B cell (primary cell): ENCODE measurements at regions not wholly inside any gene's neighbourhood (a gene's known extent, or its start where the extent isn't known, plus 50 kb on each side); places are given as distances from the start of the nearest gene placed in this dataset.

Experiments
- ATAC-seq: fragments of 200-7000 bp; cut with Tn5 transposase; one replicate; pipeline ENCODE4 v1.10.0; 2021; ENCODE audit warnings: low read depth, mild to moderate bottlenecking, moderate number of reproducible peaks, moderate library complexity
- CTCF ChIA-PET: fragments of 350-600 bp; sonication (Branson Sonifier 250); formaldehyde crosslinking; loops from one replicate; lab custom pipeline; 2021; ENCODE audit warnings: antibody characterized with exemption, inconsistent platforms; lab: Charles Lee
- POLR2A ChIA-PET: fragments of 350-600 bp; sonication (Branson Sonifier 250); formaldehyde crosslinking; loops from one replicate; lab custom pipeline; 2021; ENCODE audit warnings: antibody characterized with exemption; lab: Charles Lee
- DNase-seq: peaks from one replicate; pipeline ENCODE4 v3.0.0; 2013
- H2AFZ ChIP-seq: 2 replicates; pipeline ENCODE4 v1.6.1; 2012; ENCODE audit warnings: mild to moderate bottlenecking, low read depth, low read length; ENCODE audit not compliant: insufficient read depth, poor library complexity, severe bottlenecking
- H3K27ac ChIP-seq, 2 donors: 1 replicate in 1 of 2; 2 replicates in 1 of 2; pipeline ENCODE4 v1.5.1; 2012 to 2013; ENCODE audit warnings: low read length in 2 of 2, mild to moderate bottlenecking in 2 of 2, moderate library complexity in 1 of 2
- H3K27me3 ChIP-seq, 4 experiments: fragments of 200-600 bp in 1 of 4; sonication (generic) in 1 of 4; replicated peaks in 1 of 4; 1 replicate in 2 of 4; 2 replicates in 2 of 4; pipeline versions ENCODE4 v1.6.1 to v1.7.0; 2013 to 2016; ENCODE audit warnings: low read length in 3 of 4, mild to moderate bottlenecking in 2 of 4, mixed read lengths in 1 of 4, moderate library complexity in 1 of 4; ENCODE audit not compliant: insufficient read depth in 4 of 4, control insufficient read depth in 3 of 4; ENCODE audit errors: control extremely low read depth in 1 of 4
- H3K36me3 ChIP-seq, 2 experiments: replicated peaks in 1 of 2; 1 replicate in 1 of 2; 2 replicates in 1 of 2; pipeline versions ENCODE4 v1.6.1 to v1.7.1; 2013; ENCODE audit warnings: low read length in 1 of 2; ENCODE audit not compliant: insufficient read depth in 2 of 2, control insufficient read depth in 1 of 2; ENCODE audit errors: control extremely low read depth in 1 of 2, extremely low read depth in 1 of 2
- H3K4me1 ChIP-seq, 2 donors: fragments of 200-600 bp in 1 of 2; sonication (generic) in 1 of 2; 1 replicate in 1 of 2; 2 replicates in 1 of 2; pipeline versions ENCODE4 v1.5.1 to v1.6.1; 2013 to 2017; ENCODE audit warnings: low read length in 2 of 2; ENCODE audit not compliant: control insufficient read depth in 2 of 2, insufficient read depth in 2 of 2
- H3K4me2 ChIP-seq: replicated peaks from 2 replicates; pipeline ENCODE3; 2012; ENCODE audit warnings: mild to moderate bottlenecking, low read depth, low read length; ENCODE audit not compliant: poor library complexity, severe bottlenecking
- H3K4me3 ChIP-seq, 5 experiments: fragments of 200-600 bp in 1 of 5; sonication (generic) in 1 of 5; 1 replicate in 3 of 5; 2 replicates in 2 of 5; pipeline versions ENCODE4 v1.5.1 to v1.7.0; 2011 to 2016; ENCODE audit warnings: low read length in 4 of 5, mild to moderate bottlenecking in 4 of 5, low read depth in 2 of 5, control low read depth in 1 of 5, moderate library complexity in 1 of 5; ENCODE audit not compliant: insufficient read depth in 1 of 5; ENCODE audit errors: control extremely low read depth in 1 of 5, extremely low read depth in 1 of 5
- H3K79me2 ChIP-seq: fragments of 200-600 bp; sonication (generic); one replicate; pipeline ENCODE4 v1.6.0; 2016; ENCODE audit warnings: low read length; ENCODE audit not compliant: control insufficient read depth, insufficient read depth
- H3K9ac ChIP-seq: fragments of 200-600 bp; sonication (generic); 2 replicates; pipeline ENCODE4 v1.6.1; 2017; ENCODE audit warnings: mild to moderate bottlenecking, low read length, moderate library complexity
- H3K9me3 ChIP-seq, 3 donors: one replicate each; pipeline versions ENCODE4 v1.6.1 to v1.7.1; 2013; ENCODE audit warnings: low read length in 2 of 3; ENCODE audit not compliant: control insufficient read depth in 2 of 3, insufficient read depth in 1 of 3; ENCODE audit errors: control extremely low read depth in 1 of 3
- H4K20me1 ChIP-seq: 2 replicates; pipeline ENCODE4 v1.6.0; 2012; ENCODE audit warnings: mild to moderate bottlenecking, low read length; ENCODE audit not compliant: insufficient read depth, control insufficient read depth, poor library complexity, severe bottlenecking
- H3K27ac Mint-ChIP-seq: one replicate; pipeline ENCODE4 v1.8.0; 2021; ENCODE audit warnings: mixed read lengths
- H3K27me3 Mint-ChIP-seq: one replicate; pipeline ENCODE4 v1.8.0; 2021; ENCODE audit warnings: mixed read lengths
- H3K4me1 Mint-ChIP-seq: one replicate; pipeline ENCODE4 v1.8.0; 2021; ENCODE audit warnings: mixed read lengths
- H3K4me3 Mint-ChIP-seq: one replicate; pipeline ENCODE4 v1.8.0; 2021; ENCODE audit warnings: mixed read lengths
- H3K9me3 Mint-ChIP-seq: one replicate; pipeline ENCODE4 v1.8.0; 2022; ENCODE audit warnings: mixed read lengths; ENCODE audit not compliant: insufficient read depth
- EZH2 ChIP-seq: IDR thresholded peaks from 2 replicates; pipeline ENCODE4 v1.6.1; 2012; ENCODE audit warnings: borderline replicate concordance, low read depth, mild to moderate bottlenecking, moderate library complexity, low read length; ENCODE audit not compliant: insufficient read depth, poor library complexity, severe bottlenecking
- WGBS: methylation state at CpG from one replicate; pipeline ENCODE4 v1.1.5; 2013; ENCODE audit warnings: missing lambda C conversion rate; ENCODE audit not compliant: insufficient coverage; 5-methylcytosine and 5-hydroxymethylcytosine counted together
- intact Hi-C: fragments of 100-400 bp; cut with micrococcal nuclease; formaldehyde crosslinking; loops from one replicate; pipeline ENCODE4 v1.10.0; 2022
- TF ChIP-seq, protein P1 (sequence below): fragments of 200-600 bp; IDR thresholded peaks from one replicate; pipeline ENCODE4 v1.8.0; 2022; ENCODE audit warnings: antibody characterized with exemption, mild to moderate bottlenecking

DNA sequence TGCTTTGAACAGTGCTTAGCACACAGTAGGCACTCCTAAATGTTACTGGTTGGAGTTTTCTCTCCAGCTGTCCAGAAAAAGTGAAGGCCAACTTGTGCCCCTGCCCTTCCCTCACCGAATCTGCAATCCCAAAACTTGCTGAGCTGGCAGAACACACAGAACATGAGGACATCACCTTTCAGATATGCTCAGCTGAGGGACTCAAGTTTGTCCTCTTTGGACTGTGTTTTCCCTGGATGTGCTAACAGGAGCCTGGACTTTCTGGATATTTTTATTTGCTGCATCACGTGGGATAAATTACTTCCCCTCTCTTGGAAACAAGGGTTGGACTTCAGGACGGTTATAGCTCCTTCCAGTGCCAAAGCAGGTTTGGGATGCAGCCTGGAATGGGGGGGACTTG lies 59.5 kb upstream of the SMAD6 start:
- TF ChIP-seq, protein P1, sequence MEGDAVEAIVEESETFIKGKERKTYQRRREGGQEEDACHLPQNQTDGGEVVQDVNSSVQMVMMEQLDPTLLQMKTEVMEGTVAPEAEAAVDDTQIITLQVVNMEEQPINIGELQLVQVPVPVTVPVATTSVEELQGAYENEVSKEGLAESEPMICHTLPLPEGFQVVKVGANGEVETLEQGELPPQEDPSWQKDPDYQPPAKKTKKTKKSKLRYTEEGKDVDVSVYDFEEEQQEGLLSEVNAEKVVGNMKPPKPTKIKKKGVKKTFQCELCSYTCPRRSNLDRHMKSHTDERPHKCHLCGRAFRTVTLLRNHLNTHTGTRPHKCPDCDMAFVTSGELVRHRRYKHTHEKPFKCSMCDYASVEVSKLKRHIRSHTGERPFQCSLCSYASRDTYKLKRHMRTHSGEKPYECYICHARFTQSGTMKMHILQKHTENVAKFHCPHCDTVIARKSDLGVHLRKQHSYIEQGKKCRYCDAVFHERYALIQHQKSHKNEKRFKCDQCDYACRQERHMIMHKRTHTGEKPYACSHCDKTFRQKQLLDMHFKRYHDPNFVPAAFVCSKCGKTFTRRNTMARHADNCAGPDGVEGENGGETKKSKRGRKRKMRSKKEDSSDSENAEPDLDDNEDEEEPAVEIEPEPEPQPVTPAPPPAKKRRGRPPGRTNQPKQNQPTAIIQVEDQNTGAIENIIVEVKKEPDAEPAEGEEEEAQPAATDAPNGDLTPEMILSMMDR: no peak
- no peak for TF ChIP-seq EZH2
- no peak for DNase-seq
- Histone ChIP-seq H3K27ac (no peak overlapping the region), H3K36me3 (no peaks in the 10 kb centered on the region), H3K4me3 (no peak overlapping the region), H3K79me2 (no peaks in the 10 kb centered on the region), H3K9me3 (no peaks in the 10 kb centered on the region), H3K4me1 (no peaks in the 10 kb centered on the region), H4K20me1 (no peaks in the 10 kb centered on the region), H3K9ac (no peak overlapping the region), H3K27me3 (no peaks in the 10 kb centered on the region), H2AFZ (no peak overlapping the region), H3K4me2 (no peak overlapping the region)
- POLR2A ChIA-PET: no interaction called here
- Mint-ChIP-seq H3K9me3 (no peaks in the 10 kb centered on the region), H3K4me1 (peaks cover 2% of the 10 kb centered on the region), H3K27me3 (no peaks in the 10 kb centered on the region), H3K4me3 (no peak overlapping the region), H3K27ac (no peak overlapping the region)
- CTCF ChIA-PET: no interaction called here
- WGBS: 93% methylated on average over 2 of the region's 3 CpGs
- ATAC-seq: no peak
- intact Hi-C loops: no loop called here

DNA sequence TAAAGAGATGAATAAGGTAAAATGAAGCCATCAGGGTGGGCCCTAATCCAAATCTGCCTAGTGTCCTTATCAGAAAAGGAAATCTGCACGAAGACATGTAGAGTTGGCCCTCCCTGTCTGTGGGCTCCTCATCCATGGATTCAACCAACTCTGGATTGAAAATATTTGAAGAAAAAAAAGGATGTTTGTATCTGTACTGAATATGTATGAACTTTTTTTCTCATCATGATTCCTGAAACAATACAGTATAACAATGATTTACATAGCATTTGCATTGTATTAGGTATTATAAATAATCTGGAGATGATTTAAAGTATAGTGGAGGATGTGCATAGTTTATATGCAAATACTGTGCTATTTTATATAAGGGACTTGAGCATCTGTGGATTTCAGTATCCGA lies 59.0 kb upstream of the SMAD6 start:
- H3K79me2 ChIP-seq: no peaks in the 10 kb centered on the region
- ChIA-PET POLR2A (no interaction called here), CTCF (no interaction called here)
- H3K9me3 Mint-ChIP-seq: no peaks in the 10 kb centered on the region
- no peak for ATAC-seq
- H4K20me1 ChIP-seq: no peaks in the 10 kb centered on the region
- no peaks in the 10 kb centered on the region for H3K9me3 ChIP-seq
- no peak overlapping the region for H3K9ac ChIP-seq
- no peak overlapping the region for H3K4me3 ChIP-seq
- H3K27ac Mint-ChIP-seq: no peak overlapping the region
- H3K4me1 Mint-ChIP-seq: peaks cover 2% of the 10 kb centered on the region
- H3K27me3 ChIP-seq: no peaks in the 10 kb centered on the region
- WGBS: 30% methylated on average over 1 of the region's 2 CpGs
- H3K27me3 Mint-ChIP-seq: no peaks in the 10 kb centered on the region
- intact Hi-C loops: no loop called here
- no peak overlapping the region for H2AFZ ChIP-seq
- no peak for DNase-seq
- TF ChIP-seq, protein P1: no peak
- TF ChIP-seq EZH2: no peak
- H3K27ac ChIP-seq: no peak overlapping the region
- H3K36me3 ChIP-seq: no peaks in the 10 kb centered on the region
- H3K4me3 Mint-ChIP-seq: no peak overlapping the region
- no peak overlapping the region for H3K4me2 ChIP-seq
- H3K4me1 ChIP-seq: no peaks in the 10 kb centered on the region
